GM19463 (cell line): ENCODE measurements at regions not wholly inside any gene's neighbourhood (a gene's known extent, or its start where the extent isn't known, plus 50 kb on each side); places are given as distances from the start of the nearest gene placed in this dataset.

Source experiments
- ATAC-seq: cut with Tn5 transposase; IDR thresholded peaks from one replicate; pipeline ENCODE4 v1.9.1; 2021; ENCODE audit warnings: mild to moderate bottlenecking, moderate library complexity; ENCODE audit not compliant: unreplicated experiment

- no peak for ATAC-seq
These were observed 545.8 kb upstream of the ADAMTS9 start for GRCh38 chr3:65233561-65233960.

GRCh38 chr3:65231544-65231943 lies 543.7 kb upstream of the ADAMTS9 start:
- no peak for ATAC-seq

- ATAC-seq = no peak
These were observed 542.7 kb upstream of the ADAMTS9 start for GRCh38 chr3:65230261-65231139.

- no peak for ATAC-seq
These were observed 538.5 kb upstream of the ADAMTS9 start for GRCh38 chr3:65226287-65226686.

GRCh38 chr3:65210026-65210814 lies 522.4 kb upstream of the ADAMTS9 start:
- no peak for ATAC-seq

- no peak for ATAC-seq
These were observed 514.6 kb upstream of the ADAMTS9 start for GRCh38 chr3:65202395-65202794.

GRCh38 chr3:65201926-65202325 lies 514.1 kb upstream of the ADAMTS9 start:
- ATAC-seq = no peak

- no peak for ATAC-seq
These were observed 512.6 kb upstream of the ADAMTS9 start for GRCh38 chr3:65200310-65200970.

GRCh38 chr3:65196663-65197062 lies 508.9 kb upstream of the ADAMTS9 start:
- ATAC-seq = no peak

- no peak for ATAC-seq
These were observed 507.6 kb upstream of the ADAMTS9 start for GRCh38 chr3:65195211-65196006.

GRCh38 chr3:65194744-65195143 lies 506.9 kb upstream of the ADAMTS9 start:
- ATAC-seq = no peak

GRCh38 chr3:65194047-65194714 lies 506.4 kb upstream of the ADAMTS9 start:
- no peak for ATAC-seq

GRCh38 chr3:65193531-65193930 lies 505.7 kb upstream of the ADAMTS9 start:
- no peak for ATAC-seq

- ATAC-seq = no peak
These were observed 502.3 kb upstream of the ADAMTS9 start for GRCh38 chr3:65190111-65190510.

GRCh38 chr3:65186268-65186667 lies 498.5 kb upstream of the ADAMTS9 start:
- ATAC-seq = no peak

GRCh38 chr3:65182682-65183081 lies 494.9 kb upstream of the ADAMTS9 start:
- ATAC-seq = no peak

GRCh38 chr3:65182085-65182484 lies 494.3 kb upstream of the ADAMTS9 start:
- ATAC-seq = no peak

GRCh38 chr3:65181391-65181871 lies 493.6 kb upstream of the ADAMTS9 start:
- ATAC-seq = no peak

GRCh38 chr3:65178703-65179102 lies 490.9 kb upstream of the ADAMTS9 start:
- ATAC-seq = no peak

GRCh38 chr3:65177960-65178376 lies 490.2 kb upstream of the ADAMTS9 start:
- no peak for ATAC-seq
